Colonic mucosa (tissue), 4 donors: ENCODE measurements at regions not wholly inside any gene's neighbourhood (a gene's known extent, or its start where the extent isn't known, plus 50 kb on each side); places are given as distances from the start of the nearest gene placed in this dataset.

Source experiments
- DNase-seq: peaks from one replicate; pipeline ENCODE4 v3.0.0-alpha.2; 2020
- H3K27ac ChIP-seq: fragments of 200-600 bp; one replicate; pipeline ENCODE4 v1.8.0; 2021
- H3K27me3 ChIP-seq: fragments of 200-600 bp; one replicate; pipeline ENCODE4 v1.8.0; 2021
- H3K36me3 ChIP-seq: fragments of 200-600 bp; one replicate; pipeline ENCODE4 v1.8.0; 2021
- H3K4me1 ChIP-seq: fragments of 200-600 bp; one replicate; pipeline ENCODE4 v1.8.0; 2021; ENCODE audit warnings: mild to moderate bottlenecking
- H3K4me3 ChIP-seq: fragments of 200-600 bp; one replicate; pipeline ENCODE4 v1.8.0; 2021
- H3K9ac ChIP-seq, 2 donors: one replicate each; pipeline ENCODE4 v1.7.0; 2013; ENCODE audit warnings: control low read depth in 2 of 2, low read depth in 2 of 2, low read length in 2 of 2
- H3K9me3 ChIP-seq: fragments of 200-600 bp; one replicate; pipeline ENCODE4 v1.8.0; 2021
- CTCF ChIP-seq: fragments of 200-600 bp; IDR thresholded peaks from one replicate; pipeline ENCODE4 v1.8.0; 2022; ENCODE audit warnings: antibody characterized with exemption, mild to moderate bottlenecking
- intact Hi-C: fragments of 100-400 bp; cut with DNase I; formaldehyde crosslinking; loops from one replicate; pipeline ENCODE4 v1.14.1; 2022
- donor health status: healthy.
- donor health status: DM: no; HTN: no; CAD: no.
- donor health status: DM: no; HTN: no; CAD: no.

- Histone ChIP-seq H3K27ac (no peak overlapping the region), H3K27me3 (no peaks in the 10 kb centered on the region), H3K4me3 (no peak overlapping the region), H3K36me3 (no peaks in the 10 kb centered on the region), H3K4me1 (no peaks in the 10 kb centered on the region), H3K9ac (no peak overlapping the region), H3K9me3 (no peaks in the 10 kb centered on the region)
- no peak for TF ChIP-seq CTCF
- no peak for DNase-seq
- intact Hi-C loops = no loop called here
Measured at GRCh38 chr12:73330584-73331351, 1058.6 kb downstream of the TRHDE start.

- DNase-seq = no peak
- no peak overlapping the region for H3K9ac ChIP-seq
- no peak overlapping the region for H3K4me3 ChIP-seq
- H3K27ac ChIP-seq = no peak overlapping the region
- intact Hi-C loops = no loop called here
- H3K36me3 ChIP-seq = no peaks in the 10 kb centered on the region
- H3K27me3 ChIP-seq = no peaks in the 10 kb centered on the region
- TF ChIP-seq CTCF = no peak
- H3K4me1 ChIP-seq = no peaks in the 10 kb centered on the region
- no peaks in the 10 kb centered on the region for H3K9me3 ChIP-seq
Measured at GRCh38 chr12:73341559-73342247, 1069.5 kb downstream of the TRHDE start.

- intact Hi-C loops = no loop called here
- Histone ChIP-seq H3K9me3 (no peaks in the 10 kb centered on the region), H3K27me3 (no peaks in the 10 kb centered on the region), H3K4me3 (no peak overlapping the region), H3K9ac (no peak overlapping the region), H3K27ac (no peak overlapping the region), H3K36me3 (no peaks in the 10 kb centered on the region), H3K4me1 (no peaks in the 10 kb centered on the region)
- TF ChIP-seq CTCF = no peak
- no peak for DNase-seq
Measured at GRCh38 chr12:73342733-73343132, 1070.6 kb downstream of the TRHDE start.

- intact Hi-C loops = no loop called here
- TF ChIP-seq CTCF = no peak
Measured at GRCh38 chr12:73352826-73353225, 1080.7 kb downstream of the TRHDE start.

GRCh38 chr12:73361156-73361863 lies 1089.1 kb downstream of the TRHDE start:
- DNase-seq = no peak
- no peaks in the 10 kb centered on the region for H3K27me3 ChIP-seq
- H3K27ac ChIP-seq = no peak overlapping the region
- no peaks in the 10 kb centered on the region for H3K36me3 ChIP-seq
- TF ChIP-seq CTCF = no peak
- intact Hi-C loops = no loop called here
- H3K4me3 ChIP-seq = no peak overlapping the region
- no peak overlapping the region for H3K9ac ChIP-seq
- H3K9me3 ChIP-seq = no peaks in the 10 kb centered on the region
- H3K4me1 ChIP-seq = no peaks in the 10 kb centered on the region

More at GRCh38 chr12:73352826-73353225, 1080.7 kb downstream of the TRHDE start:
- H3K27me3 ChIP-seq = no peaks in the 10 kb centered on the region
- H3K9me3 ChIP-seq = no peaks in the 10 kb centered on the region
- no peak overlapping the region for H3K27ac ChIP-seq
- H3K4me1 ChIP-seq = no peaks in the 10 kb centered on the region
- no peak overlapping the region for H3K4me3 ChIP-seq
- H3K9ac ChIP-seq = no peak overlapping the region
- H3K36me3 ChIP-seq = no peaks in the 10 kb centered on the region
- no peak for DNase-seq
